Lower leg skin (tissue), 3 donors: ENCODE measurements at regions not wholly inside any gene's neighbourhood (a gene's known extent, or its start where the extent isn't known, plus 50 kb on each side); places are given as distances from the start of the nearest gene placed in this dataset.

Experiments
- CTCF ChIP-seq, 3 donors: fragments of 450-650 bp; IDR thresholded peaks; one replicate each; pipeline ENCODE4 v1.5.1; 2016; ENCODE audit warnings: antibody characterized with exemption in 3 of 3, mild to moderate bottlenecking in 3 of 3, moderate library complexity in 2 of 3
- POLR2A ChIP-seq, 2 donors: fragments of 450-650 bp; IDR thresholded peaks; one replicate each; pipeline ENCODE4 v1.6.1; 2016 to 2017; ENCODE audit warnings: antibody characterized with exemption in 2 of 2, mild to moderate bottlenecking in 1 of 2, moderate library complexity in 1 of 2

GRCh38 chr7:119096683-119097082, 872.2 kb downstream of the ANKRD7 start:
- TF ChIP-seq POLR2A (IDR thresholded peaks at IDR 0.05) (no peak), CTCF (IDR thresholded peaks at IDR 0.05) (no peak)
